HG02852 (cell line): ENCODE measurements at regions not wholly inside any gene's neighbourhood (a gene's known extent, or its start where the extent isn't known, plus 50 kb on each side); places are given as distances from the start of the nearest gene placed in this dataset.

Experiments used
- ATAC-seq: cut with Tn5 transposase; IDR thresholded peaks from one replicate; pipeline ENCODE4 v1.9.1; 2021; ENCODE audit warnings: mild to moderate bottlenecking, moderate library complexity; ENCODE audit not compliant: unreplicated experiment

DNA sequence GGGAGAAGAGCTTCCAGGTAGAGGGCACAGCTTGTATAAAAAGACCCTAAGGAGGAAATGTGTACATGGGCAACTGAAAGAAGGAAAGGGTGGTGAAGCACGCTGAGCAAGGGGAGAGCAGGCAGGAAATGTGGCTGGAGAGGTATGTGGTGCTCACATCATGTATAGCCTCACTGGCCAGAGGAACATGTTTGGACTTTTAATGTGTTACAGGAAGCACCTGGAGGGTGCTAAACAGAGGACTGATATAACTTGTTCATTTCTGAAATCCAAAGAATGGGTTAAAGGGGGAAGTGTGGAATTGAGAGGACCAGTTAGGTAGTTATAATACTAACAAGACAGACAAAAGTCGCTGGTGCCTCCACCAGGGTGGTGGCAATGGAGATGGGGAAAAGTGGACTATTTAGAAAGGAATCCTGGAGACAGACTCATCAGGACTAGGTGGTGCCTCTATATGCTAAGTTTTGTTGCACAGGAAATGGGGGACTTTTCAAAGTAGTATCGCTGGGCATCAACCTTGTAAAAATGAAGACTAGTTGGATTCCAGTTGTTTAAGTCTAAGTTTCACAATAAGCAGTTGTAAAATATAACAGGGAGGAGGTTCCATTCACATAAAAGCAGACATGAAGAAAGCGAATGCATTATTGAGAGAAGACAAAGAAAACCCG, 63.1 kb upstream of the CD180 start:
- no peak for ATAC-seq

DNA sequence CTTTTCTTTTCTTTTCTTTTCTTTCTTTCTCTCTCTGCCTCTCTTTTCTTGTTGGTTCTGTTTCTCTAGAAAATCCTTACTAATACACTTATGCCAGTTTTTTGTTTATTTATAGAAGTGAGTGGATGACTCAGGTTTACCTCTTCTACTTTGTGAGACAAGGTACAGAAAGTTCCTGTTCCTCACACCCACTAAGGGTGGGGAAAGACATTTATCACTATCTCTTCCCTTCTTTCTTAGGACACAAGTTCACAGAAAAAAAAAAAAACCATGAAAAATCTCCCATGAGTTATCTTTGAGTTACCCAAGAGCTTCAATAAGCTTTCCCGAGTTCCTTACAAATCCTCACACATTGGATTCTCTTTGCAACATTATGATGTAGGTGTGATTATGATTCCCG, 60.9 kb upstream of the CD180 start:
- no peak for ATAC-seq

DNA sequence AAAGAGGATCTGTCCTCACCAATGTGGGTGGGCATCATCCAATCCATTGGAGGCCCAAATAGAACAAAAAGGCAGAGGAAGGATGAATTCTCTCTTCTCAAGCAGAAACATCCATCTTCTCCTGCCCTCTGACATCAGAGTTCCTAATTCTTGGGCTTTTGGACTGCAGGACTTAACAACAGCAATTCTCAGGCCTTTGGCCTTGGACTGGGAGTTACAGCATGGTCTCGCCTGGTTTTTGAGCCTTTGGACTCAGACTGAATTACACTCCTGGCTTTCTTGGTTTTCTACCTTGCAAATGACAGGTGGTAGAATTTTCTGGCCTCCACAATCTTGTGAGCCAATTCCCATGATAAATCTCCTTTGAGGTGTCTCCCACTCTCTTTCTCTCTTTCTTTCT, 60.5 kb upstream of the CD180 start:
- ATAC-seq = no peak

DNA sequence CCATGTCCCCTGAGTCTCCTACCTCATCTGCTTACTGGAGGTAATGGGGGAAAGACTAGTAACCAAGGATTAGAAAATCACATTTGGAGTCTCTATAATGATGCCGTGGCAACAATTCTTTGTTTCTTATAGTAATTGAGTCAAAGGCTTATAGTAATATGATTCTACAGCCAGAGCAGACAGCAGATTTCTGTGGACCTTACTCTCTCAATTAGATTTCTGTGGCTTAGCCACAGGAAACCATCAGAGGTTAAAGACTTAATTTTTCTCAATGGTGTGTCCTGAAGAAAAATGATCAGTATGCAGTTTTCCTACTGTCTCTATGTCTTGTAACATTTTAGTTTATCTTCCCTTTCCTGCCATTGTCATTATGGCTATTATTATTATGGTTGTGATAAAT, 59.3 kb upstream of the CD180 start:
- no peak for ATAC-seq

DNA sequence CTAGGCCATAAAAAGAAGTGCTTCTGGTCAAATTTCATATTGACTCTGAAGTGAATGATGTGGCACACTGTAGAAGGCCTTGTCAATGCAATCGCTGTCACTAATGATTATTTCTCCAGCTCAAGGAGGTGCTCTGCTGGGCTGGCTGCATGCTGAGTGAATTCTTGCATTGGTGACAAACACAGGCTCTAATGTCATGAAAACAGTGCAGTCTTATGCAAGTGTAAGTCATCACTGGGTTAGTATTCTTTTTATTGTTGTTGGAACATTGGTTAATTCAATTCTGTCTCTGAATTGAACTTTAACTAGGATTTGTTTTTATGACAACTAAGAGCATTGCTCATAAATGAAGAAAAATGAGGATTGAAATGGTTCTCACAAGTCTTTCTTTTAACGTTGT, 57.3 kb upstream of the CD180 start:
- no peak for ATAC-seq

DNA sequence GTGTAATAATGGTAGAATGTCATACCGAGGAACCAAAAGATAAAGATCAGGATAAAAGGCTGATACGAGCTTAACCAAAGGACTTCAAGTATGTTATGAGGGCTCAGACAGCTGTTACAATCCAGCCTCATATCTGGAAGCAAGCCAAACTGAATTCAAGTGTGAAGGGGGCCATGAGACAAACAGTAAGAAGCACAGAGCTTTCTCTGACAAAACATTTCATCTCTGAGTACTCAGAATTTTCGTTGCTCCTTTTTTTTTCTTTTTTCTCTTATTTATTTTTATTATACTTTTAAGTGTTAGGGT, 52.9 kb upstream of the CD180 start:
- ATAC-seq = no peak

DNA sequence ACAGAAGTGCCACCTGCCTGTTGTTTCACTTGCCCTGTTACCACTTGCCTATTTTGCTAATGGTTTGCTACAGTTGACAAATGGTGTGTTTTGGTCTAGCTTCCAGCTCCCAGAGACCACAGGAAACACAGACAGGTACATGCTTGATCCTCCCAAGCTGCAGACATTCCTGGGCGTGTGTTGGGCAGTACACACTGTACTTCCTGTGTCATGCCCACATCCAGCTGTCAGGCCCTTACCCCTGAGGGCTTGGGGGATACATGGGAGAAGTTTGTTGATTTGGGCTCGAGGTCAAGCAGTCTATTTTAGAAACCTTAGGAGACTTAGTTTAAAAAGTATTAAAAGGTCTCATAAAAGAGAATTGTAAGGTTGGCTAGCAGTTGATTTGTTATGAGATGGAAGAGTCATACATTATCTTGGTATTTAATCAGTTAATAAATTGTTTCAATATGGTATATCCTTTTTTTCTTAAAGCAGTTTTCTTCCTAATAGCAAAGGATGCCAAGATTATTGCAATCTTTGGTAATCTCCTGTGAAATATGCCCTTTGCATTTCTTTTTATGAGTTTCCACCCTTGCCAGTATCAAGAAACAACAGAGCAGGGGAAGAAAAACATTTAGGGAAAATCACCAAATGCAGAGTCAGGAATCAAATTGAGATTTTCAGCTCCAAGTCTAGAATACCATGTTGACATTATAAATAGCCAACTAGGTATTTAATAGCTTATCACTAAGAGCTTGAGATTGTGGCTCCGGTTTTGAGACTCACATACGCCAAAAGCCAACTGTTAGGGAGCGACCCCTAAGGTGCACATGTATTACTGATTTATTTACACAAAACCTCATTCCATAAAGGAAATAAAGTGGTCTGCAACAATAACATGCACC, 52.3 kb upstream of the CD180 start:
- ATAC-seq = no peak

DNA sequence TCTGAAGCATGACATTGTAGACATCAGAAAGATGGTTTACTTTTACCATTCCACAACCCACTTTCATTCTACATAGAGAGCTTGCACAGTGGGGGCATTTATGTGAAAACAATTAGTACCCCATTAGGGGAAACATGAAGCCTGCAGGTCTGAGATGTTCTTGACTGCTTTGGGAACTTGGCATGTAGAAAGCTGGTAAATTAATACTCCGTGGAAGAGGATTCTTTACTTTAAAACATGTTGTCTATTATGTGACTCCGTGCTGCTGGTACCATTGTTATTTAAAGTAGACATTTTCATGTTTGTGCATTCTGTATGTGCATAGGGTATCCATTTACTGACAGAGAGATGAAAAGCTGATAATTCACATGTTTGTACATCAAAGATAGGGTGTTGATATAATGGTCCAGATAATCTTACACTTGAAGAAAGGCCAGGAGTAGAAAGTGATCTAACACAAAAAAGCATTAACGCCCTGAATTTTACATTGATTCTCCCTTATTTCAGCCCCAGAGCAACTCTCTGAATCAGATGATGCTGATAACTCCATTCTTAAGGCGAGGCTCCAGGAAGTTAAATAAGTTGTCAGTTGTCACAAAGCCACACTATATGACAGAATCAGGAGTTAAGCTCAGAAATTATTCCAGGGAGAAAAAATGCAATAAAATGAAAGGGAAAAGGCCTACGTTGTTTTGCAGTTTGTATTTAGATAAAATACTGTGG, 50.1 kb upstream of the CD180 start:
- no peak for ATAC-seq
